ENCODE measurements at regions not wholly inside any gene's neighbourhood (a gene's known extent, or its start where the extent isn't known, plus 50 kb on each side); places are given as distances from the start of the nearest gene placed in this dataset.

DNA sequence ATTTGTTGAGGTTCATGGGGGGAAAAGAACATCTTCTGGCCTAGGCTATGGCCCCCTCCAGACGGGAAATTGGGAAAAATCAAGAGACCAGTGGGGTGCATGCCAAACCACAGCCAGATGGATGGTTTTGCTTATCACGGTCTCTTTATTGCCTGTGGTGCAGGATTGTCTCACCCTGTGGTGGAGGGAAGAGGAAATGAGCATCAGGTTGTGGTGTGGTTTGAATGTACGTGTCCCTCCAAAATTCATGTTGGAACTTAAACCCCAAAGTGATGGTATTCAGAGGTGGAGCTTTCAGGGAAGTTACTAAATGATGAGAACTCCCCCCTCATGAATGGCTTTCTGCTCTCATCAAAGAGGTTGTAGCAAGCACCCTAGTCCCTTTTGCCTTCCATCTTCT, 525.7 kb downstream of the NPHP4 start:
- no peak for TF ChIP-seq FOXK2 (IDR thresholded peaks at IDR 0.05)
- no peak for TF ChIP-seq TARDBP (IDR thresholded peaks at IDR 0.05)
- TF ChIP-seq BHLHE40 (IDR thresholded peaks at IDR 0.05; ENCODE audit: borderline replicate concordance), result no peak
- TF ChIP-seq FOXM1 (IDR thresholded peaks at IDR 0.05; ENCODE audit: borderline replicate concordance), result no peak
- no peak for TF ChIP-seq NFRKB (IDR thresholded peaks at IDR 0.05)
- TF ChIP-seq LEF1 (IDR thresholded peaks at IDR 0.05; ENCODE audit: borderline replicate concordance), result no peak
- no peak for TF ChIP-seq SP1 (IDR thresholded peaks at IDR 0.05)

Measured in HEK293T (cell line).